H9 (cell line): ENCODE measurements at regions not wholly inside any gene's neighbourhood (a gene's known extent, or its start where the extent isn't known, plus 50 kb on each side); places are given as distances from the start of the nearest gene placed in this dataset.
"Not testable (repeated sequence)": the region's sequence is repeated elsewhere in the genome, so short reads cannot be mapped to it uniquely, and the experiment has no call there.

Experiments used
- DNase-seq: peaks from one replicate; pipeline ENCODE4 v3.0.0-alpha.2; 2017
- H2AFZ ChIP-seq: one replicate; pipeline ENCODE4 v1.6.1; 2013; ENCODE audit warnings: mild to moderate bottlenecking, low read length, control low read depth, moderate library complexity
- H2AK5ac ChIP-seq: 2 replicates; pipeline ENCODE4 v1.6.1; 2013; ENCODE audit warnings: low read length, control low read depth, mixed read lengths; ENCODE audit not compliant: insufficient read length
- H2BK120ac ChIP-seq: one replicate; pipeline ENCODE4 v1.6.1; 2013; ENCODE audit warnings: low read depth, mild to moderate bottlenecking, low read length, control low read depth, inconsistent platforms; ENCODE audit not compliant: poor library complexity, severe bottlenecking
- H2BK12ac ChIP-seq: 2 replicates; pipeline ENCODE4 v1.6.1; 2013; ENCODE audit warnings: low read length, control low read depth, mixed read lengths, low read depth; ENCODE audit not compliant: insufficient read length
- H2BK15ac ChIP-seq: 2 replicates; pipeline ENCODE4 v1.6.1; 2013; ENCODE audit warnings: low read depth, low read length, control low read depth
- H2BK20ac ChIP-seq: one replicate; pipeline ENCODE4 v1.6.1; 2013; ENCODE audit warnings: low read depth, mild to moderate bottlenecking, low read length, control low read depth, inconsistent platforms; ENCODE audit not compliant: poor library complexity, severe bottlenecking
- H2BK5ac ChIP-seq: 2 replicates; pipeline ENCODE4 v1.6.1; 2013; ENCODE audit warnings: low read length, control low read depth, mixed read lengths; ENCODE audit not compliant: insufficient read length
- H3K14ac ChIP-seq: 2 replicates; pipeline ENCODE4 v1.6.1; 2013; ENCODE audit warnings: low read length, control low read depth; ENCODE audit not compliant: insufficient read depth
- H3K18ac ChIP-seq: 2 replicates; pipeline ENCODE4 v1.6.1; 2013; ENCODE audit warnings: low read depth, mild to moderate bottlenecking, mixed read lengths, low read length, control low read depth; ENCODE audit not compliant: insufficient read length
- H3K23ac ChIP-seq: 2 replicates; pipeline ENCODE4 v1.6.1; 2013; ENCODE audit warnings: low read length, control low read depth, mixed read lengths, low read depth; ENCODE audit not compliant: insufficient read length
- H3K23me2 ChIP-seq: 2 replicates; pipeline ENCODE4 v1.6.1; 2013; ENCODE audit warnings: low read depth, mild to moderate bottlenecking, mixed read lengths, low read length, control low read depth; ENCODE audit not compliant: insufficient read length, poor library complexity, severe bottlenecking
- H3K27ac ChIP-seq: 2 replicates; pipeline ENCODE4 v1.5.1; 2013; ENCODE audit warnings: low read length, control low read depth, mixed read lengths, low read depth; ENCODE audit not compliant: insufficient read length
- H3K27me3 ChIP-seq: 2 replicates; pipeline ENCODE4 v1.6.1; 2013; ENCODE audit warnings: low read length, control low read depth, inconsistent platforms; ENCODE audit not compliant: insufficient read depth
- H3K4ac ChIP-seq: 2 replicates; pipeline ENCODE4 v1.6.1; 2013; ENCODE audit warnings: low read depth, mild to moderate bottlenecking, control low read depth, inconsistent platforms, low read length, moderate library complexity
- H3K4me1 ChIP-seq: 2 replicates; pipeline ENCODE4 v1.6.1; 2013; ENCODE audit warnings: low read length, control low read depth, inconsistent platforms; ENCODE audit not compliant: insufficient read depth
- H3K4me2 ChIP-seq: 2 replicates; pipeline ENCODE4 v1.6.1; 2013; ENCODE audit warnings: low read length, control low read depth, mixed read lengths; ENCODE audit not compliant: insufficient read length, insufficient read depth
- H3K56ac ChIP-seq: 2 replicates; pipeline ENCODE4 v1.6.1; 2013; ENCODE audit warnings: low read depth, mild to moderate bottlenecking, mixed read lengths, low read length, control low read depth; ENCODE audit not compliant: insufficient read length
- H3K79me1 ChIP-seq: 2 replicates; pipeline ENCODE4 v1.6.1; 2013; ENCODE audit warnings: low read depth, mild to moderate bottlenecking, moderate library complexity, low read length, control low read depth, inconsistent platforms; ENCODE audit not compliant: insufficient read depth, poor library complexity, severe bottlenecking
- H3K79me2 ChIP-seq: 2 replicates; pipeline ENCODE4 v1.6.1; 2013; ENCODE audit warnings: low read length, control low read depth, inconsistent platforms; ENCODE audit not compliant: insufficient read depth
- H3K9ac ChIP-seq: 2 replicates; pipeline ENCODE4 v1.6.1; 2013; ENCODE audit warnings: low read length, control low read depth, mixed read lengths; ENCODE audit not compliant: insufficient read length; ENCODE audit errors: extremely low read depth
- H3K9me3 ChIP-seq: one replicate; pipeline ENCODE4 v1.6.1; 2013; ENCODE audit warnings: low read depth, low read length, inconsistent platforms; ENCODE audit not compliant: control insufficient read depth
- H3T11ph ChIP-seq: one replicate; pipeline ENCODE4 v1.6.1; 2013; ENCODE audit warnings: mild to moderate bottlenecking, low read length, control low read depth, inconsistent platforms
- H4K20me1 ChIP-seq: one replicate; pipeline ENCODE4 v1.6.1; 2013; ENCODE audit not compliant: control insufficient read depth, insufficient read length, insufficient read depth
- H4K5ac ChIP-seq: 2 replicates; pipeline ENCODE4 v1.6.1; 2013; ENCODE audit warnings: low read depth, mild to moderate bottlenecking, mixed read lengths, low read length, control low read depth; ENCODE audit not compliant: insufficient read length
- H4K8ac ChIP-seq: replicated peaks from 2 replicates; pipeline ENCODE4 v1.6.1; 2013; ENCODE audit warnings: low read length, control low read depth, mixed read lengths, low read depth; ENCODE audit not compliant: insufficient read length
- H4K91ac ChIP-seq: 2 replicates; pipeline ENCODE4 v1.6.1; 2013; ENCODE audit warnings: low read depth, mild to moderate bottlenecking, moderate library complexity, mixed read lengths, low read length, control low read depth; ENCODE audit not compliant: insufficient read length
- H3K27ac Mint-ChIP-seq, 3 experiments: 2 replicates in 2 of 3; 3 replicates in 1 of 3; pipeline ENCODE4 v1.8.0; 2020 to 2021; ENCODE audit warnings: mixed read lengths in 3 of 3, mild to moderate bottlenecking in 1 of 3, moderate library complexity in 1 of 3
- H3K27me3 Mint-ChIP-seq: 2 replicates; pipeline ENCODE4 v1.8.0; 2021; ENCODE audit warnings: low read depth, mild to moderate bottlenecking, moderate library complexity, mixed read lengths
- H3K36me3 Mint-ChIP-seq, 3 experiments: 2 replicates in 2 of 3; 3 replicates in 1 of 3; pipeline ENCODE4 v1.8.0; 2020 to 2021; ENCODE audit warnings: low read depth in 3 of 3, mixed read lengths in 3 of 3; ENCODE audit not compliant: insufficient read depth in 1 of 3
- H3K4me1 Mint-ChIP-seq, 2 experiments: 2 replicates each; pipeline ENCODE4 v1.8.0; 2020; ENCODE audit warnings: mixed read lengths in 2 of 2
- H3K4me3 Mint-ChIP-seq, 2 experiments: 2 replicates in 1 of 2; 3 replicates in 1 of 2; pipeline ENCODE4 v1.8.0; 2020 to 2021; ENCODE audit warnings: mild to moderate bottlenecking in 2 of 2, mixed read lengths in 2 of 2, moderate library complexity in 1 of 2
- H3K9me3 Mint-ChIP-seq, 2 experiments: 2 replicates in 1 of 2; 3 replicates in 1 of 2; pipeline ENCODE4 v1.8.0; 2020; ENCODE audit warnings: mild to moderate bottlenecking in 2 of 2, mixed read lengths in 2 of 2, moderate library complexity in 1 of 2
- WGBS: extraction: QIAGEN DNeasy Blood & Tissue Kit; methylation state at CpG from one replicate; pipeline ENCODE4 v1.1.7; 2013; ENCODE audit warnings: missing lambda C conversion rate, low lambda C conversion rate, mixed read lengths; ENCODE audit not compliant: insufficient read length; ENCODE audit errors: extremely low coverage; 5-methylcytosine and 5-hydroxymethylcytosine counted together
- TF ChIP-seq, protein P1 (sequence below): fragments of 200-600 bp; sonication (generic); conservative IDR thresholded peaks from 3 replicates; pipeline ENCODE4 v1.8.0; 2021; ENCODE audit warnings: antibody characterized with exemption, mild to moderate bottlenecking

DNA sequence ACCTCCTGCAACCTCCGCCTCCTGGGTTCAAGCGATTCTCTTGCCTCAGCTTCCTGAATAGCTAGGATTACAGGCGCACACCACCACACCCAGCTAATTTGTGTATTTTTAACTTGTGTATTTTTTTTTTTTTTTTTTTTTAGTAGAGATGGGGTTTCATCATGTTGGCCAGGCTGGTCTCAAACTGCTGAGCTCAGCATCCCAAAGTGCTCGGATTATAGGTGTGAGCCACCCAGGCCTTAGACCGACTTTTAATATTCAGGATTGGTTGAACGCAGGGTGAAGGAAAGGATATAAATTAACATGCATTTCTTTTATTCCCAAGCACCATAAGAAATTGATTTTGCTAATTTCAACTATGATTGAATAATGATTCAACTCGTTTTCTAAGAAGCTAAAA is 798.6 kb downstream of the GATA3 start:
- Histone ChIP-seq H3K79me1 (no peaks in the 10 kb centered on the region), H3K23ac (no peak overlapping the region), H3K4me2 (no peak overlapping the region), H2AK5ac (no peak overlapping the region), H4K91ac (no peak overlapping the region), H4K20me1 (no peaks in the 10 kb centered on the region), H3K27me3 (no peaks in the 10 kb centered on the region), H3K79me2 (no peaks in the 10 kb centered on the region), H3T11ph (no peak overlapping the region), H3K23me2 (no peaks in the 10 kb centered on the region), H2BK20ac (no peak overlapping the region), H3K4ac (no peak overlapping the region), H3K27ac (no peak overlapping the region), H3K56ac (no peak overlapping the region), H2BK12ac (no peak overlapping the region), H4K8ac (no peak overlapping the region), H2BK5ac (no peak overlapping the region), H3K14ac (no peak overlapping the region), H2BK15ac (no peak overlapping the region), H3K4me1 (no peaks in the 10 kb centered on the region), H4K5ac (no peak overlapping the region), H2BK120ac (no peak overlapping the region), H3K9ac (no peak overlapping the region), H2AFZ (no peak overlapping the region), H3K18ac (no peak overlapping the region), H3K9me3 (no peaks in the 10 kb centered on the region)
- Mint-ChIP-seq H3K4me1 (no peaks in the 10 kb centered on the region), H3K4me3 (no peak overlapping the region), H3K27ac (no peak overlapping the region), H3K36me3 (no peaks in the 10 kb centered on the region), H3K27me3 (peaks cover 25% of the 10 kb centered on the region), H3K9me3 (no peaks in the 10 kb centered on the region)
- WGBS = no CpG with 5 or more reads among the region's 7 CpGs
- DNase-seq = no peak
- TF ChIP-seq, protein P1, sequence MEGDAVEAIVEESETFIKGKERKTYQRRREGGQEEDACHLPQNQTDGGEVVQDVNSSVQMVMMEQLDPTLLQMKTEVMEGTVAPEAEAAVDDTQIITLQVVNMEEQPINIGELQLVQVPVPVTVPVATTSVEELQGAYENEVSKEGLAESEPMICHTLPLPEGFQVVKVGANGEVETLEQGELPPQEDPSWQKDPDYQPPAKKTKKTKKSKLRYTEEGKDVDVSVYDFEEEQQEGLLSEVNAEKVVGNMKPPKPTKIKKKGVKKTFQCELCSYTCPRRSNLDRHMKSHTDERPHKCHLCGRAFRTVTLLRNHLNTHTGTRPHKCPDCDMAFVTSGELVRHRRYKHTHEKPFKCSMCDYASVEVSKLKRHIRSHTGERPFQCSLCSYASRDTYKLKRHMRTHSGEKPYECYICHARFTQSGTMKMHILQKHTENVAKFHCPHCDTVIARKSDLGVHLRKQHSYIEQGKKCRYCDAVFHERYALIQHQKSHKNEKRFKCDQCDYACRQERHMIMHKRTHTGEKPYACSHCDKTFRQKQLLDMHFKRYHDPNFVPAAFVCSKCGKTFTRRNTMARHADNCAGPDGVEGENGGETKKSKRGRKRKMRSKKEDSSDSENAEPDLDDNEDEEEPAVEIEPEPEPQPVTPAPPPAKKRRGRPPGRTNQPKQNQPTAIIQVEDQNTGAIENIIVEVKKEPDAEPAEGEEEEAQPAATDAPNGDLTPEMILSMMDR = no peak

DNA sequence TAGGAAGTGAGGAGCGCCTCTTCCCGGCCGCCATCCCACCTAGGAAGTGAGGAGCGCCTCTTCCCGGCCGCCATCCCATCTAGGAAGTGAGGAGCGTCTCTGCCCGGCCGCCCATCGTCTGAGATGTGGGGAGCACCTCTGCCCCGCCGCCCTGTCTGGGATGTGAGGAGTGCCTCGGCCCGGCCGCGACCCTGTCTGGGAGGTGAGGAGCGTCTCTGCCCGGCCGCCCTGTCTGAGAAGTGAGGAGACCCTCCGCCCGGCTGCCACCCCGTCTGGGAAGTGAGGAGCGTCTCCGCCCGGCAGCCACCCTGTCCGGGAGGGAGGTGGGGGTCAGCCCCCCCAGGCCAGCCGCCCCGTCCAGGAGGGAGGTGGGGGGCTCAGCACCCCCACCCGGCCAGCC is 814.4 kb downstream of the GATA3 start:
- not testable (repeated sequence) for H3K4me1 ChIP-seq
- no CpG with 5 or more reads among the region's 29 CpGs for WGBS

More for the DNA sequence above, 814.4 kb downstream of the GATA3 start:
- not testable (repeated sequence) for H4K20me1 ChIP-seq, H3K27me3 Mint-ChIP-seq, H3K4me3 Mint-ChIP-seq, H3K4ac ChIP-seq, H3K79me1 ChIP-seq, H2AK5ac ChIP-seq, H4K5ac ChIP-seq, H3K9me3 Mint-ChIP-seq, H2AFZ ChIP-seq, H3K36me3 Mint-ChIP-seq, H3K23me2 ChIP-seq, DNase-seq, H3K27me3 ChIP-seq, H4K91ac ChIP-seq, H3K9me3 ChIP-seq, H2BK20ac ChIP-seq, H3T11ph ChIP-seq, H2BK15ac ChIP-seq, H4K8ac ChIP-seq, H3K18ac ChIP-seq, H2BK12ac ChIP-seq, H3K4me2 ChIP-seq, H3K79me2 ChIP-seq, H3K56ac ChIP-seq, H2BK120ac ChIP-seq, H3K27ac Mint-ChIP-seq, H3K9ac ChIP-seq, H2BK5ac ChIP-seq, H3K4me1 Mint-ChIP-seq, H3K23ac ChIP-seq, H3K14ac ChIP-seq, H3K27ac ChIP-seq
